D721Med (cell line): ENCODE measurements at regions not wholly inside any gene's neighbourhood (a gene's known extent, or its start where the extent isn't known, plus 50 kb on each side); places are given as distances from the start of the nearest gene placed in this dataset.
A peak's percentile ranks its signal among the peaks of the same experiment; 100 is the strongest.

Experiments used
- DNase-seq: peaks from one replicate; pipeline ENCODE4 v3.0.0; 2011; ENCODE audit warnings: low spot score; ENCODE audit not compliant: insufficient read length
- FAIRE-seq: peaks from 2 replicates; lab custom pipeline; 2011; peaks lifted over from hg19 to GRCh38; lab: Jason Lieb, UNC
- CTCF ChIP-seq: IDR thresholded peaks from 2 replicates; pipeline ENCODE4 v1.5.1; 2012; ENCODE audit warnings: mild to moderate bottlenecking, control low read depth; ENCODE audit not compliant: insufficient read depth; ENCODE audit errors: missing control alignments

DNA sequence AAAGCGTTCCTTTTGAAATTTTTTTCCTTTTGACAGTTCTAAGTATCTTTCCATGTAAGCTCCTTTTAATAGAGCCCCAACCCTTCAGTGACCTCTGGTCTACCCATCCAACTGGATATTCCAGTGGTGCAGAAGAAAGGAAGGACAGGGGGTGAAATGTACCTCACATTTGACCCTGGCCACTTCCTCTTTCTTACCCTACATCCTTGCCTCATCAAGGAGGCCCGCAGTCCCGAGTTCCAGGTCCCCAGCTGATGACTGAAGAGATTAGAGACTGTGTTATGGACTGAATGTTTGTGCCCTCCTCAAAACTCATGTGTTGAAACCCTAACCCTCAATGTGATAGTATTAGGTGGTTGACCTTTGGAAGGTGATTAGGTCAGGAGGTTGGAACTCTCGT is 158.1 kb downstream of the RBM43 start:
- FAIRE-seq: no peak
- no peak for TF ChIP-seq CTCF
- no peak for DNase-seq

- DNase-seq: no peak
- FAIRE-seq: peak; percentile 64
Observed at GRCh38 chr2:151102226-151102625, 159.4 kb downstream of the RBM43 start.

GRCh38 chr2:151098841-151099240 is 162.8 kb downstream of the RBM43 start:
- no peak for TF ChIP-seq CTCF
- DNase-seq (no peak), FAIRE-seq (no peak)

More at GRCh38 chr2:151102226-151102625, 159.4 kb downstream of the RBM43 start:
- no peak for TF ChIP-seq CTCF

DNA sequence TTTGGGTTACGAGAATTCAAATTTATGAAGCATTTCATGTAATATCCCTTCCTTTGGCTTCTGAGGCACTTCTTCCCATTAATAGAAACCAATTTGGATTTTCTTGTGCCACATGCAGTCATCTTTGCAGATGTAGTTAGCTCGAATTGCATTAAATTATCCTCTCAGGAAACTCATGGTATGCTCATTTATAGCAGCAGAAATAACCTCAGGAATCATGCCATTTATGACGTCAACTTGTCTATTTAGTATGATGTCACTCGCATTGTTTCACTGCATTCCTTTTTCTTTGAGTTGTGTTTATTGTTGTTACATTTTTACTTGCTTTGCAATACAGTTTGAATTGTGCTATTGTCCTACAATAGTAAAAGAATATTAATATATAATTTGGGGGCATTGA is 163.8 kb downstream of the RBM43 start:
- FAIRE-seq (no peak), DNase-seq (no peak)
- TF ChIP-seq CTCF: no peak

DNA sequence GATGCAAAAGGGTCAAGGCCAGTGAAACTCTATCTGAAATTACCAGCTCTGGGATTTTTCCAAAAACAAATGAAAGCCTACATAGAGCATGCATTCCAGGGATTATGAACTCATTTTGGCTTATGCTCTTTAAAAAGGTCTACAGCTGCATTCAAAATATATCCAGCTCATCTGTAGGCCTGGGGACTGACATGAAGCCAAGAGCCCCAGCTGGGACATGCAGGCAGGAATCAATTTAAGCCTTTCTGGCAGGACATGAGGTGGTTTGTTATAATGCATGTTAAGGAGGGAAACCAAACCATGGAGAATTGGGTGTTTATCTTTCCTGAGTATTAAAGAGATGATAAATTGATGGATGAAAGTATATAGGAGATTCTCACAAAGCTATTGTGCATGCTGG is 164.5 kb downstream of the RBM43 start:
- no peak for TF ChIP-seq CTCF
- DNase-seq: no peak
- no peak for FAIRE-seq

DNA sequence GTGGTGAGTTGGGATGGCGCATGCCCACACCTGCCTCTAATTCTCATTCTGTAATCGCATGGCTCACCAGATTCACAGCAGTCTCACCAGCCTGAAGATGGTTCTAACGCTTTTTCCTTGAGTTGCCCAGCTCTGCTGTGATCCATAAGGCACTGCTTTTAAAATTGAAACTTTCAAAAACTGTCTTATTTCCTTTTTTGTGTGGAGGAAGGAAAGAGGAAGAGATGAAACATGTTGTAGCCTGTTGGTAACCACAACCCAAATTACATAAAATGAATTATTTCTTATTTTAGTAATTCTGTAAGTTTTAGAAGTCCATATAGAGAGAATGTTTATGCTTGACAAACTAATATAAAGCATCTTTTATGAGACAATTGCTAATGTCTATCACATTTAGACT is 165.4 kb downstream of the RBM43 start:
- DNase-seq (no peak), FAIRE-seq (no peak)
- no peak for TF ChIP-seq CTCF

GRCh38 chr2:151095463-151095862 is 166.2 kb downstream of the RBM43 start:
- no peak for TF ChIP-seq CTCF
- FAIRE-seq (no peak), DNase-seq (no peak)
